ENCODE measurements at regions not wholly inside any gene's neighbourhood (a gene's known extent, or its start where the extent isn't known, plus 50 kb on each side); places are given as distances from the start of the nearest gene placed in this dataset.

DNA sequence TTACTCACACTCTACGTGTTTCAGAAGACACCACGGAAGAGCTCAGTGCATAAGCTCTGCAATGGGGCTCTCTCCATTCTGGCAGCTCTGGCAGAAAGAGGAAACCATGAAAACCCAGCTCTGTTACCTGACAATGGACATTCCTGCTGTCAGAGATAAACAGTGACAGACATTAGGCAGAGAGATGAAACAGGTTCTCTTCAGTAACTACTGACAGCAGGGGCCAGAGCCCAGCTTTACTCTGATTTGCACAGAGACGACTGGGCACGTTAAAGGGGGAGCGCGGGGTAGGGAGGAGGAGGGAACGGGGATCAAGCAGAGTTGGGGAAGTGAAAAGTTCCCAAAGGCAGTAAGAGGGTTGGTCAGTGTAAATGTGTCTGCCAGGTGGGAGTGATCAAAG lies 206.1 kb downstream of the RAMP3 start:
- TF ChIP-seq CTCF (IDR thresholded peaks at IDR 0.05), result no peak
- TF ChIP-seq POLR2A (IDR thresholded peaks at IDR 0.05), result no peak
